T47D (cell line): ENCODE measurements at regions not wholly inside any gene's neighbourhood (a gene's known extent, or its start where the extent isn't known, plus 50 kb on each side); places are given as distances from the start of the nearest gene placed in this dataset.

Experiments used
- DNase-seq, 2 experiments: peaks; one replicate each; pipeline versions ENCODE4 v3.0.0 to v3.0.0-alpha.2; 2011 to 2012; ENCODE audit warnings: low read depth in 1 of 2, low spot score in 1 of 2
- JUND ChIP-seq: IDR thresholded peaks from 2 replicates; pipeline ENCODE4 v1.6.1; 2012; ENCODE audit warnings: low read depth
- in situ Hi-C: cut with HindIII; loops from 2 replicates; pipeline ENCODE4 v1.10.0; 2016; ENCODE audit warnings: low sequenced_read_pairs, low pct_unique_long_range_greater_than_20kb

DNA sequence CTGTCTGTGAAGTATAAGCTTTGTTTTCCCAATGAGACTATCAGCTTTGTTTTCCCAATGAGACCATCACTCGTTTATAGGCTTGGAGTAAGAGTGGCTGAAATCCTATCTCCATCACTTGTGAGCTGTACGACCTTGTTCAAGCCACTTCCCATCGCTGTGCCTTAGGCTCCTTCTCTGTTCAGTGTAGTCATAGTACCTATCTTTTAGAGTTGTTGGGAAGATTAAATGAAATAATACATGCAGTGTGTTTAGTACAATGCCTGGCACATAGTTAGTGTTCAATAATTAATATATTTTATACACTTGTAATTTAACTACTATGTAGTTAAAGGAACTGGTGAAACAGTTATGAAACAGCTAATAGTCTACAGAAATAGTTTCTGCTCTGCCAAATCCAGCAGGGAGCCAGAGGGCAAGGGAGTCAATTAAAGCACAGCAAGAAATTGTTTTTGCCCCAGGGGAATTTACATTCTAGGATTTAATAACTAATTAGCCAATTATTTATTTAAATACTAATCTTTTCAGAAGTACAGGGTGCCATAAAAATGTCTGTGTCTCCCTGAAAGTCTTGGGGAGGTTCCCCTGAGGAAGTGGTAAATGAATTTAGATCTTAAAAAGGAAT, 139.3 kb upstream of the HMCN1 start:
- no peak for TF ChIP-seq JUND
- in situ Hi-C loops: no loop called here
- no peak for DNase-seq

DNA sequence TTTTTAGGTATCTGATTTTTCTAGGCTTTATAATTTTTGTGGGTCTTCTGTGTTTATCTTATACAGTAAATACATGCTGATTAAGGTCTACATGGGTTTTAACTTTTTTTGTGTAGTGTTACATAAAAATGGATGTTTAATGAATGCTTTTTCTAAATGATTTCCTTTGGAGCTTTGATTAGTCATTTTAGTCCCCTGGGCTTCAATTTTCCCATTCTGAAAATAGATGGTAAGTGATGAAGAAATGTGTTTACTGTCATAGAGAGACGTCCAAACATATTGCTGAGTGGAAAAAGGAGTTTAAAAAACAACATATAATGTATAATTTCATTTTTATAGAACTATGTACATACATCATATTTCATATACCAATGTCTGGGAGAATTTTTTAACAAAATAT, 140.9 kb upstream of the HMCN1 start:
- no peak for DNase-seq
- TF ChIP-seq JUND: no peak
- in situ Hi-C loops: no loop called here

DNA sequence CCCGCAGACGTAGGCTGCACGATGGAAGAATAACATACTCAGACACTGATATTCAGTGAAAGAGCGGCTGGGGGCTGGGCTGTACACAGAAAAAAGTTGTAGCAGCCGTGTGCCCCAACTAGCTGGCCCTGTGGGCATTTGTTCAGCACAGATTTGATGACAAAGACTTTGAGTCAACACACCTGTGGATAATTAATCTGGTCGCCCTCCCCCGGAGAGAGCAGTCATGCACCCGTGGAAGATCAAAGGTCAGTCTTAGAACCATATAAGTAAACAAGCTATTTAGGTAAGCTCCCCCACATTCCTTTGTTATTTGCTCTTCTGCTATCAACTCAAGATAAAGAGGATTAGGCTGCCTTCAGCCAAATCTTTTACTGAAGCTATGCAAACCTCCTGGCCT, 148.4 kb upstream of the HMCN1 start:
- no peak for TF ChIP-seq JUND
- peak in 1 of 2 experiments; percentile 45 for DNase-seq
- in situ Hi-C loops: no loop called here

DNA sequence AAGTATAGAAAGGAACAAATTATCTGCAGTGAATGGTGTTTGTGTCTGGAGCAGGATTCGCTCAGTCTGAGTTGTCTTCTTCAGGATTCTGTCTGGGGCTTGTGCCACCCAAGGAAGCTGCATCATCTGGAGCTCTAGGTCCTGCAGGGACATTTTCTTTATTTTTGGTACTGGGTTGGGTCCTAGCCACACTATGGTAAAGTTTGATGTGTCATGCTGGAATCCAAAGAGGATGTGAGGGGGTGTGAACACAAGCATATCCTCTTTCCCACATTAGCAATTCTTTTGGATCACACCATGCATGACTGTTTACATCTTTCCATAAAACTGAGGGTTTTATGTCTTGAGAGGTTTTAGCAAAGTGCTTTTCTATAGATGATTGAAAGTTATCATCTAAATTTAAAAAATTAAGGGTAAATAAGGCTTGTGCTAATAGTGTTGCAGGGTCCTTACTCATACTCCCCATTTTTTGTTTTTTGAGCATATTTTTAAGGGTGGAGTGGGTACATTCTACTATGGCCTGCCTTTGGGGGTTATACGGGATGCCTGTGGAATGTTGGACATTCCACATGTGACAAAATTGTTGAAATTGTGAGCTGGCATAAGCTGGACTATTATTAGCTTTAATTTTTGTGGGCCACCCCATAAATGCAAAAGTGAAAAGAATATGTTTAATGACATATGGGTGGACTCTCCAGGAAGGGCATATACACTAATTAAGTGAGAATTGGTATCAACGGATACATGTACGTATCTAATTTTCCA, 152.0 kb upstream of the HMCN1 start:
- TF ChIP-seq JUND: no peak
- in situ Hi-C loops: no loop called here
- DNase-seq: no peak

DNA sequence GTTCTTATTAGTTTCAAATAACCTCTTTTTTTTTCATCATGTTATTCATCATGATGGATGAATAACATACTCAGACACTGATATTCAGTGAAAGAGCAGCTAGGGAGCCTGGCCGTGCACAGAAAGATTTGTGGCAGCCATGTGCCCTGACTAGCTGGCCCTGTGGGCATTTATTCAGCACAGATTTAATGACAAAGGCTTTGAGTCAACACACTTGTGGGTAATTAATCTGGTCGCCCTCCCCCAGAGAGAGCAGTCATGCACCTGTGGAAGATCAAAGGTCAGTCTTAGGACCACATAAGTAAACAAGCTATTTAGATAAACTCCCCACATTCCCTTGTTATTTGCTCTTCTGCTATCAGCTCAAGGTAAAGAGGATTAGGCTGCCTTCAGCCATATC, 153.2 kb upstream of the HMCN1 start:
- no peak for DNase-seq

DNA sequence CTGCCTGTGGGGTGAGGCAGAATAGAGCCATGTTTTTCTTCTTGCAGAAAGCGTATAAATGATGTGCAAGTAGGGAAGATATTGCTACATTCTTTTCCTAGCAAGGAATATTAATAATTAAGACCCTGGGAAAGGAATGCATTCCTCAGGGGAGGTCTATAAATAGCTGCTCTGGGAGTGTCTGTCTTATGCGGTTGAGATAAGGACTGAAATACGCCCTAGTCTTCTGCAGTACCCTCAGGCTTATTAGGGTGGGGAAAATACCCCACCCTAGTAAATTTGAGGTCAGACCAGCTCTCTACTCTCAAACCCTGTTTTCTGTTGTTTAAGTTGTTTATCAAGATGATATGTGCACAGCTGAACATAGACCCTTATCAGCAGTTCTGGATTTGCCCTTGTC, 155.9 kb upstream of the HMCN1 start:
- no peak for DNase-seq
- no peak for TF ChIP-seq JUND
- in situ Hi-C loops: no loop called here

More for the DNA sequence above, 153.2 kb upstream of the HMCN1 start:
- no peak for TF ChIP-seq JUND
- in situ Hi-C loops: no loop called here

DNA sequence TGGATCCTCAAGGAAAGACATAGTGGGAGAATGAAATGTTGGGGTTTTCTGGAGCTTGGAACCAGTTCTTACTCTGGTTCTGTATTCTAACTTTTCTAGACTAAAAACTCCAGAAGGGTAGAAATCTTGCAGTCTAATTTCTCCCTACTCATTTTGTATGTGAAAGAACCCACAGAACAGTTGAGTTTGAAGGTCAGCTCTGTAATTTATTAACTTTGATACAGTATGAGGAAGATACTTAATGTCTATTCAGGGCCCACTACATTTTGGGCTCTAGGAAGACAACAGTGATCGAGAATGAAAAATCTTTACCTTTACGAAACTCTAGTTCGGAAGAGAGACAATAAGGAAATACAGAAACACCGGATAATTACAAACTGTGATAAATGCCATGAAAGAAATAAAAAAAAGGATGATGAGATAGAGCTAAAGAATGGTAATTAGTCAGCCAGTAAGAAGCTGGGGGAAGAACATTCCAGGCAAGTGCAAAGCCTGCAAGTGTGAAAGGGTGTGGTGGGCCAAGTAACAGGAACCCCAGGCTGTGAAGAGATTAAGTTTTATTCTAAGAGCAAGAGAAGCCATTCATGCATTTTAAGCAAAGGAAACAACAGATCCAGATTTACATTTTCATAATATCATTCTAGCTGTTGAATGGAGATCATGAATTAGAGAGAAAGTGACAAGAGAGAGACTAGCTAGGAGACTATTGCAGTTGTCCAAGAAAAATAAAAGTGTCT, 159.9 kb upstream of the HMCN1 start:
- DNase-seq: no peak
- in situ Hi-C loops: no loop called here
- no peak for TF ChIP-seq JUND

DNA sequence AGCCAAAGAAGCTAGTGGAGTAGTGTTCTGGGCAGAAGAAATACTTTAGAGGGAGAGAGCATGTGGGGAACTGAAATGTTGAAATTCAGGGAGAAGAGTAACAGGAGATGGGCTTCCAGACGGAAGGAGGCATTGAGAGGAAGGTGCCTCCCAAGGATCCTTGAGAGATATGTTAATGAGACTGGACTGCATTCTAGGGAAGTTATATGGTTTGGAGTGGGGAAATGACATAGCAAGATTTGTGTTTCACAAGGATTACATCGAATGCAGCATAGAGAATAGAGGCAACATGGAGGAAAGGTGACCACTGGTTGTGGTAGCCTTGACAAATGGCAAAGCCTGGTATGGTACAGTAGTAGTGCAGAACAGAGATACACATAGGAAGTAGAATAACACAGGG, 160.5 kb upstream of the HMCN1 start:
- no peak for TF ChIP-seq JUND
- in situ Hi-C loops: no loop called here
- DNase-seq: no peak

DNA sequence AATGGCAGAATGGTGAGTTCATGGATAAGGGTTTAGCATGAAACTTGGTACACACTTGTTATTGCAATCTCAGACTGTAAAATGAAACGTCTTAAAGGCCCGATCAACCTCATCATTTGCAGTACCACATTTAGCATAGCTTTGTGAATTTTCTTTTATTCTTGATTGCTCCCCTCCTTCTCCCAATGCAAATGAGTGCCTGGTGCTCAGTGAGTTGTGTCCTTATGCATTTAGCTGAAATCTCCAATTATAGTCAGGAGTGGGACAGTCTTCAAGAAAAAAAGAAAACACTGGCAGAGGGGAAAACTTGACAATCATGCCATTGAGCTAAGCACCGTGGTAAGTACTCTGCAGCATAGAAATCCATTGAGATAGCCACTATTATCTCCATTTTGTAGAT, 161.0 kb upstream of the HMCN1 start:
- in situ Hi-C loops: no loop called here
- DNase-seq: no peak
- TF ChIP-seq JUND: no peak

DNA sequence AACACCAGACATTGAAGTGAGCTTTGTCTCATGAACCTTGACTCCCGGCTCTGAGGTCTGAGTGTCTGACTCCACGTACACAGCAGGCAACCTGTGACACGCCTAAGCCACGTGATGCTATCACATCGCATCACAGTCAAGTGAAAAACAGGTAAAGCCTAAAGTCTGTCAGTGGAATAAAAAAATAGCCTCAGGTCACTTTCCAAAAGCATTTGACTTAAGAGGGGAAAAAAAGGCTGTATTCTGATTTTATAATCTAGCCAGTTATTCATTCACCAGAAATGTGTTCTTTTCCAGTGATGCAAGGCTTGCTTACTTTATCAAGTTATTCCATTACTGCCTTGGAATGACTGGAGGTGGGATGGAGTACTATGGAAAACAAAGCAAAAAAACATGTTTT, 163.2 kb upstream of the HMCN1 start:
- DNase-seq: no peak
- no peak for TF ChIP-seq JUND
- in situ Hi-C loops: no loop called here

DNA sequence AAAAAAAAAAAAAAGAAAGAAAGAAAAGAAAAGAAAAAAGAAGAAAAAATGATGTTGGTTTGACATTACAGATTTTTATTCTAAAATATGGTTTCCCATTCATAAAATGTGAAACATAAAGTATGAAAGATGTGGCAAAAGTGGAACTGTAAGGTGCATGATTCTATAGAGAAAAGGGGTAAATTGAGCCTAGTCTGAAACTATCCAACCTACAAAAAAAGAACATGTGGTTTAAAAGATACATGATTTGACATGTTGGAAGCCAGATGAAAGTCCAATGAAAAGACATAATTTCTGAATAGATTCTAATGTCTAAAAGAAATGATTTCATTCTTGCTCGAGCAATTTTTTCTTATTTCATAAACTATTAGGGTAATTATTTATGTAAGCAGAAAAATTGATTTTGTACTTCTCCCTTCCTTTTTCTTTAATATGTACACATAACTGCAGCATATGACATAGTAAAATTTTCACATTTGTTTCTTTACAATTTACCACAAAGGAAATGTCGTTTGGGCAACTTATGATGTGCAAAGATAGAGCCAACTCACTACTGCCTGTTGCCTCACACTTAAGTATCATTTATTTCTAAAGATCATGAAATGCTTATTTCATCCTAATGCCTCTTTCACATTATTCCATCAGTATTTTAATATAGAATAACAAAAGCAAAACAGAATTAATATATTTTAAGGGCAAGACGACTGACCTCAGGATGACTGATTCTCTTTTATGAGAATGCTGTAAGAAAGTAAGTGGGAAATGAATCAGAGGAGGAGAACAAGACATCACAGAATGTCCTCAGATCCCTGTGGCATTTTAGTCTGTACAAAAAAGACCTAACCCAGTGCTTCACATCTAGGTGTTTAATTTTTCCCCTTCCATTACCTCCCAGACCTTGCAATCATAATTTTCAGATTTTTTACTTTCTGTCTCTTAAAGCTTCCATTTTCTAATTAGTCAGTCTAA, 165.8 kb upstream of the HMCN1 start:
- TF ChIP-seq JUND: no peak
- in situ Hi-C loops: no loop called here

DNA sequence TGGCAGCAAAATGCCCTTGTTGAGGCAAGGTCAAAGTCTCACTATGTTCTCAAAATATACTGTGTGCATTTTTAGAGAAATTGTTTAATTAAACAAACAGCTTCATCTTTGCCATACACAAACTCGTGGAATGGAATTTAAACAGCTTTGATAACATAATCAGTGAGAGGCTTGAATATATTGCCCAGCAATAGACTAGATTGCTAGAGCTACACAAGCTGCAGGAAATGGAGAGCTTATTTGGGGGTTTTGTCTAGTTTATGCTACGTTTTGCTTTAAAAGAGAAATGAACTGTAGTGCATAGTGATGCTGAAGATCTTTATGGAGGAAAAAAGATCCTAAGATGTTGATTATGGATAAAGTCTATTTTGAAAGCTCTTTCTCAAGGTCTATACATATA, 166.8 kb upstream of the HMCN1 start:
- in situ Hi-C loops: no loop called here
- no peak for TF ChIP-seq JUND
- no peak for DNase-seq

More for the DNA sequence above, 165.8 kb upstream of the HMCN1 start:
- DNase-seq: no peak
